Esophagus squamous epithelium (tissue), 5 donors: ENCODE measurements at regions not wholly inside any gene's neighbourhood (a gene's known extent, or its start where the extent isn't known, plus 50 kb on each side); places are given as distances from the start of the nearest gene placed in this dataset.

Experiments
- DNase-seq: peaks from one replicate; lab custom pipeline; 2025; lab: John Stamatoyannopoulos, UW
- H3K27ac ChIP-seq, 4 donors: fragments of 200-600 bp; sonication (generic); one replicate each; pipeline ENCODE4 v1.5.1; 2016 to 2019; ENCODE audit warnings: mild to moderate bottlenecking in 1 of 4
- H3K27me3 ChIP-seq, 4 donors: fragments of 200-600 bp; sonication (generic); 1 replicate in 3 of 4; 2 replicates in 1 of 4; pipeline versions ENCODE4 v1.5.1 to v1.6.0; 2017 to 2021; ENCODE audit warnings: antibody characterized with exemption in 1 of 4
- H3K36me3 ChIP-seq, 3 donors: fragments of 200-600 bp; sonication (generic); one replicate each; pipeline ENCODE4 v1.5.1; 2016 to 2019
- H3K4me1 ChIP-seq, 3 donors: fragments of 200-600 bp; sonication (generic); one replicate each; pipeline ENCODE4 v1.5.1; 2017 to 2019
- H3K4me3 ChIP-seq, 4 donors: fragments of 200-600 bp; sonication (generic); 1 replicate in 3 of 4; 2 replicates in 1 of 4; pipeline ENCODE4 v1.5.1; 2016 to 2019; ENCODE audit warnings: mild to moderate bottlenecking in 2 of 4, moderate library complexity in 1 of 4
- H3K9me3 ChIP-seq, 3 donors: fragments of 200-600 bp; sonication (generic); one replicate each; pipeline ENCODE4 v1.5.1; 2016 to 2019
- CTCF ChIP-seq, 6 experiments: fragments of 450-650 bp in 4 of 6; fragments of 200-600 bp in 2 of 6; sonication (generic) in 2 of 6; IDR thresholded peaks; one replicate each; pipeline ENCODE4 v1.5.1; 2016 to 2019; ENCODE audit warnings: antibody characterized with exemption in 6 of 6, mild to moderate bottlenecking in 4 of 6, moderate library complexity in 4 of 6
- POLR2A ChIP-seq, 4 donors: fragments of 450-650 bp; IDR thresholded peaks; one replicate each; pipeline ENCODE4 v1.6.1; 2017; ENCODE audit warnings: antibody characterized with exemption in 4 of 4, mild to moderate bottlenecking in 4 of 4, moderate library complexity in 3 of 4
- WGBS, 2 donors: methylation state at CpG; one replicate each; pipeline ENCODE4 v1.1.5; 2018; 5-methylcytosine and 5-hydroxymethylcytosine counted together
- intact Hi-C: fragments of 100-400 bp; cut with DNase I; formaldehyde crosslinking; loops from one replicate; pipeline ENCODE4 v1.15.0; 2022
- donor health status: DM: yes; HTN: yes; CAD: no.

- no peaks in the 10 kb centered on the region for H3K4me1 ChIP-seq
- no peak overlapping the region for H3K27ac ChIP-seq
- H3K27me3 ChIP-seq = no peaks in the 10 kb centered on the region
- TF ChIP-seq CTCF (IDR thresholded peaks at IDR 0.05) (no peak), POLR2A (IDR thresholded peaks at IDR 0.05) (no peak)
- no peaks in the 10 kb centered on the region for H3K9me3 ChIP-seq
- H3K36me3 ChIP-seq = no peaks in the 10 kb centered on the region
- intact Hi-C loops = no loop called here
- peak overlapping the region in 1 of 4 donors; percentile 8 for H3K4me3 ChIP-seq
- no peak for DNase-seq
- WGBS, 2 donors = 9 to 23% methylated on average over 1 of the region's 1 CpG
Observed at GRCh38 chr12:82529101-82529500, 157.6 kb upstream of the TMTC2 start.

GRCh38 chr12:82529954-82530353 is 156.8 kb upstream of the TMTC2 start:
- H3K36me3 ChIP-seq = no peaks in the 10 kb centered on the region
- H3K27me3 ChIP-seq = no peaks in the 10 kb centered on the region
- TF ChIP-seq CTCF (IDR thresholded peaks at IDR 0.05) = no peak
- TF ChIP-seq POLR2A (IDR thresholded peaks at IDR 0.05) = no peak
- 76 to 83% methylated on average over 3 of the region's 3 CpGs for WGBS, 2 donors
- no peaks in the 10 kb centered on the region for H3K9me3 ChIP-seq
- no peak overlapping the region for H3K27ac ChIP-seq
- intact Hi-C loops = no loop called here
- H3K4me1 ChIP-seq = no peaks in the 10 kb centered on the region
- no peak overlapping the region for H3K4me3 ChIP-seq
- DNase-seq = no peak

GRCh38 chr12:82530394-82530793 is 156.3 kb upstream of the TMTC2 start:
- no peak for DNase-seq
- no peaks in the 10 kb centered on the region for H3K27me3 ChIP-seq
- no peak overlapping the region for H3K27ac ChIP-seq
- 60 to 63% methylated on average over 2 of the region's 2 CpGs for WGBS, 2 donors
- no peak overlapping the region for H3K4me3 ChIP-seq
- intact Hi-C loops = no loop called here
- TF ChIP-seq CTCF (IDR thresholded peaks at IDR 0.05) (no peak), POLR2A (IDR thresholded peaks at IDR 0.05) (no peak)
- H3K4me1 ChIP-seq = no peaks in the 10 kb centered on the region
- H3K36me3 ChIP-seq = no peaks in the 10 kb centered on the region
- H3K9me3 ChIP-seq = no peaks in the 10 kb centered on the region

GRCh38 chr12:82533341-82533740 is 153.4 kb upstream of the TMTC2 start:
- intact Hi-C loops = no loop called here
- Histone ChIP-seq H3K9me3 (no peaks in the 10 kb centered on the region), H3K27me3 (no peaks in the 10 kb centered on the region), H3K27ac (no peak overlapping the region), H3K36me3 (no peaks in the 10 kb centered on the region), H3K4me3 (no peak overlapping the region), H3K4me1 (no peaks in the 10 kb centered on the region)
- TF ChIP-seq CTCF (IDR thresholded peaks at IDR 0.05) (no peak), POLR2A (IDR thresholded peaks at IDR 0.05) (no peak)
- 63 to 77% methylated on average over 1 of the region's 1 CpG for WGBS, 2 donors
- DNase-seq = no peak

GRCh38 chr12:82537436-82537835 is 149.3 kb upstream of the TMTC2 start:
- H3K27me3 ChIP-seq = no peaks in the 10 kb centered on the region
- no peak for DNase-seq
- H3K4me3 ChIP-seq = no peak overlapping the region
- no peak for TF ChIP-seq CTCF (IDR thresholded peaks at IDR 0.05)
- no peak for TF ChIP-seq POLR2A (IDR thresholded peaks at IDR 0.05)
- WGBS, 2 donors = 57 to 73% methylated on average over 2 of the region's 2 CpGs
- no peaks in the 10 kb centered on the region for H3K4me1 ChIP-seq
- H3K27ac ChIP-seq = no peak overlapping the region
- intact Hi-C loops = no loop called here
- no peaks in the 10 kb centered on the region for H3K36me3 ChIP-seq
- H3K9me3 ChIP-seq = no peaks in the 10 kb centered on the region
